GF-D8 (cell line): ENCODE measurements at regions not wholly inside any gene's neighbourhood (a gene's known extent, or its start where the extent isn't known, plus 50 kb on each side); places are given as distances from the start of the nearest gene placed in this dataset.
"Not testable (repeated sequence)": the region's sequence is repeated elsewhere in the genome, so short reads cannot be mapped to it uniquely, and the experiment has no call there.

Experiments used
- DNase-seq: peaks from one replicate; lab custom pipeline; 2025; lab: John Stamatoyannopoulos, UW

DNA sequence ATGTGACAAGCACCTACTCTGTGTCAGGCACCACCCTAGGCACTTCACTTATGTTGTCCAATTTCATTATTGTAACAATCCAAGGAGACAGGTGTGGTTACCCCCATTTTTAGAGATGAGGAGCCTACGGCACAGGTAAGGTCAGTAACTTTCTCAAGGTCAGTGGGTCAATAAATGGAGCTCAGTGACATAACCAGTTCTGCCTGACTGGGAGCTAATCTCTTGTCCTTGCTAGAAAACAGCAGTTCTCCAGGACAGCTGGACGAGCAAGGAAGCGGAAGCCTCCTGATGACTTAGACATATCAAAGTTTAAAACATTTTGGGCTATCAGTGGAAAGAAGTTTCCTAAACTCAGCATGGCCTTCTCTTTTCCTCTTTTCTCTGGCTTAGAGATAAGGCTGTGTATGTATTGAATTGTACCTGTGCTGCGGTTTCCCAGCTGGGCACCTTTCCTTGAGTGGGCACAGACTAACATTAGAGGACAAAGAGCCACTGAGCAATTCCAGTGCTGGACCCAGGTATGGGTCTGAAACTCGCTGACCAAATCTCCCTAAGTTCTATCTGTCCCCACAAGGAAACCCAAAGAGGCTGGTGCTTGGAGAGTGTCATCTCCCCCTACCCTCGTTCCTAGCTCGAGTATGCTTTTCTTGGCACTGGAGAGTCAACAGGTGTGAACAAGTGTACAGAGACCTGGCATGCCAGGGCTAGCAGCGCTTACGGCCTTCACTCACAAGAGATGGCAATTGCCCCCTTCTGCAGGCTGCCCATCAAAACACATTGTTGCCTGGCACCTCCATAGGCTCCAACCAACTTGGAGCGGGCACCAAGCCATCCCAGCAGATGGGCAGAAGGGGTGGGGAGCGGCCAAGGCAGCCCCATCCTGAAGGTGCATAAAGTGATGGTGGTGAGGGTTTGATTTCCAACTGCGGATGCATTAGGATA is 456.1 kb upstream of the PROX1 start:
- no peak for DNase-seq

DNA sequence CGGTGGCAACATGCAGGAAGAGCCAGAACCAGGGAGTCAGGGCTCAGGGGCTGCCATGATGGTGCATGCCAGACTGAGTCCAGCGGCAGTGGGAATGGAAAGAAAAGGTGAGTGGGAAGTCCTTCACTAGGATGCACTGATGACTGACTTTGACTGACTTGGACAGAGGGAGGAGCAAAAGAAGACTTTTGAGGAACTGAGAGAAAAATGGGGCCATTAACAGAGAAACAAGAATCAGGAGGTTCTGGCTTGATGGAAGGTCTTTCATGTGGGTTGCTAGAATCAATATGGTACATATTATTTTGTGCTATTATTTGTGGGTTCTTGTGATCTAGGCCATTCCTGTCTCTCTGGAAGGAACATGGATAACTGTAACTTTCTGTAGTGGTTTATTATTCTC is 454.6 kb upstream of the PROX1 start:
- DNase-seq, result no peak

DNA sequence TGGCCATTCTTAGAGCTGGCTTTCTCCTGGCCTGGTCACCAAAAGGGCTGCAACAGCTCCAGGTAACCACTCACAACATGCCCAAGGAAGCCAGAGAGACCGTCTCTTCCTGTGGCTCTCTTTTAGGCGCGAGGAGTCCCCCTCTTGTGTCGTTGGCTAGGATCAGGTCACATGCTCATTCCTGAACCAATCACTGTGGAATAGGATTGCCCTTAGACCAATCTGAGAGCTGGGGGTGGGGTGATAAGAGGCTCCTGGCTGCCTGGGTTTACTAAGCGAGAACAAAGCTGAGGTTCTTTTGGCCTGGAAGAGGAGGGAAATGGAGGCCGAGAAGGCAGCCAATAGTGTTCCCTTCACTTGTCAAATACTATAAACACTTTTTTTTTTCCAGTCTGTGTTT is 452.1 kb upstream of the PROX1 start:
- no peak for DNase-seq

DNA sequence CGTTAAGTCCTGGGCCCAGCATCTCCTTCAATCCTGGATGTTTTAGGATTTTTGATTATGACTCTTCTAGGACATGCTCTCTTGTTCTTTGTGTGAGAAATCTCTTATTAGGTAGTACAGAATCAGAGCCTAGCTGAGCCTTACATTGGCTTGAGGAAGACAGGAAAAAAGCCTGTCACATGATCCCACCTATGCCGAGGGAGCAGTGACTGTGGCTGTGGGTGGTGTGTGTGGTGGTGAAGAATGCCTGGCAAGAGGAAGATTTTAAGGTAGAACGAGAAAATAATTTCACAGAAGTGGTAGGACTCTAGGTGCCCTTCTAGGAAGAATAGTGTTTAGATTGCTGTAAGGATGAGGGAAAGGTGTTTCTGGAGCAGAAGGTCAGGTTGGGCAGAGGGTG is 449.5 kb upstream of the PROX1 start:
- DNase-seq, result no peak

DNA sequence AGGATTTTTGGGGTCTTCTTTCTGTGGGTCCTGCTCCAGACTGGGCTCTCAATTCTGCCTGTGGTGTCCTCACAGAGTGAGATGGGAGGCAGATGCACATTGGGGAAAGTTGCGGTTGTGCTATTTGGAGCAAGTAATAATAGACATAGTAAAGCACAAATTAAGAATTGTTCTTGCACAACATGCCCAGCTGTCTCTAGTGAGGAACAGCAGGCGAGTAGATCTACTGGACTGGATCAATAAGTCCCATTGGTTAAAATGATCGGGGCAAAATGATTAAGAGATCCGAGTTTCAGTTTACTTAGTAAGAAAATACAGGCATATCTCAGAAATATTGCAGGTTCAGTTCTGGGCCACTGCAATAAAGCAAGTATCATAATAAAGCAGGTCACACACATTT is 448.3 kb upstream of the PROX1 start:
- no peak for DNase-seq

DNA sequence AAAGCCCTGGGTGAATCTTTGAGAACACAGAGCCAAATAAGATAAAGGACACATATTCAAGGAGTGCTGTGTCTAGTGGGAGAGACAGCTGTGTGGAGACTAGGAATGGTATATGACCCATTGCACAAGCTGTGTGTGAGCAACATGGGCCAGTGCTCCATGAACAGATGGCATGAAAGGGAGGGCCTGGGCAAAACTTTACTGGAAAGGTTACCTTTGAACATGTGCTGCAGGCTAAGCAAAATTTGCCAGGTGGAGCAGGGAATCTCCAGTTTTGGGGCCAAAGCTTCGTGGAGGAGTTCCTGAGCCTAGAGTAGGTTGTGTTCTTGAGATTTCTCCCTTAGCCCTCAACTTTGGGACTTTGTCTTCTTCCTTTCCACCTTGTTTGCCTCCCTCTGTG is 446.1 kb upstream of the PROX1 start:
- DNase-seq, result no peak

DNA sequence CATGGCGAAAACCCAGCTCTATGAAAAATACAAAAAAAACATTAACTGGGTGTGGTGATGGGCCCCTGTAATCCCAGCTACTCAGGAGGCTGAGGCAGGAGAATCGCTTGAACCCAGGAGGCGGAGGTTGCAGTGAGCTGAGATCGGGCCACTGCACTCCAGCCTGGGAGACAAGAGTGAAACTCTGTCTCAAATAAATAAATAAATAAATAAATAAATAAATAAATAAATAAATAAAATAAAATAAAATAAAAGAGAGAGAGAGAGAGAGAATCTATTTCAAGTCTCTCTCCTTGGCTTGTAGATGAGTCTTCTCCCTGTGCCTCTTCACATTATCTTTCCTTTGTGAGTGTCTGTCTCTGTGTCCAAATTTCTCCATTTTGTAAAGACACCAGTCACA is 442.6 kb upstream of the PROX1 start:
- not testable (repeated sequence) for DNase-seq

DNA sequence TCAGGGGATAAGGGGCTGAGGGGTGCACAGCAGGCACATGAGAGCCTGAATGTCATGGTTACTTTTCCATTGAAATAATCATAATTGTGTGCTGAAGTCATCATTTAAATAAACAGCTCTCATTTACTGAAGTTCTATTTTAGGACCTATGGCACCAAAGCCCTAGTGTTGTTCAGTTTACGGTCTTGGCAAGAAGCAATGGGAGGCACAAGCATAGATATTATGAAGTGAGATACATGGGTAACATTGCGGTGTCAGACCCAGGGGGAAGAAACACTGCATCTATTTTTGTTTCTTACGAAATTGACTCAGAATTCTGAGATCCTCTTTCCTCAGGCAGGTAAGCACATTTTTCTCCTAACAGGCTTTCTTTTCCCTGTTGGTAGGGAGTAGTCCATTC is 437.8 kb upstream of the PROX1 start:
- no peak for DNase-seq

DNA sequence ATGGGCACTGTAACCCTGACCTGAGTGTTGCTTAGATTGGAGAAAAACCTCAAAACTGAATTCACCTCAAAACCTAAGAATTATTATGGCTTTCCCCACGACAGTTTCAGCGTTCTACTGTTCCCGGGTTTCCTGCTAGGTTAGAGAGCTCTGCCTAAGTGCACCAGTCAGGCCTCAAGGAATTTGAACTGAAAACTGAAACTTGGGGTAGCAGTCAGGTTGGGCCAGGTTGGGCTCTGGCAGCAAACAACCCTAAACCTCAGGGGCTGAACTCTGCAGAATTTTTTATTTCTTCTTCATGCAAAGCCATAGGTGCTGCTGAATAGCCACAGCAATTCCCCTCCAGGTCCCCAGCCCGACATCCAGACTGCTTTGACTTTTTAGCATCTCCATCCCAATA is 437.0 kb upstream of the PROX1 start:
- no peak for DNase-seq

DNA sequence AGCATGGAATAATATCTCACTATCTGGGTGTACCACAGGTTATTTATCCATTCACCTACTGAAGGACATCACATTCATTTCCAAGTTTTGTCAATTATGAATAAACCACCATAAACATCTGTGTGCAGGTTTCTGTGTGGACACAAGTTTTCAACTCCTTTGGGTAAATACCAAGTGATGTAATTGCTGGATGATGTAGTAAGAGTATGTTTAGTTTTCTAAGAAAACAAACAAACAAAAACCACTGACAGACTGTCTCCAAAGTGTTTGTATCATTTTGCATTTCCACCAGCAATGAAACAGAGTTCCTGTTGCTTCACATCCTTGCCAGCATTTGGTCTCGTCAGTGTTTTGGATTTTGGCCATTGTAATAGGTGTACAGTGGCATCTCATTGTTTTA is 435.7 kb upstream of the PROX1 start:
- no peak for DNase-seq

DNA sequence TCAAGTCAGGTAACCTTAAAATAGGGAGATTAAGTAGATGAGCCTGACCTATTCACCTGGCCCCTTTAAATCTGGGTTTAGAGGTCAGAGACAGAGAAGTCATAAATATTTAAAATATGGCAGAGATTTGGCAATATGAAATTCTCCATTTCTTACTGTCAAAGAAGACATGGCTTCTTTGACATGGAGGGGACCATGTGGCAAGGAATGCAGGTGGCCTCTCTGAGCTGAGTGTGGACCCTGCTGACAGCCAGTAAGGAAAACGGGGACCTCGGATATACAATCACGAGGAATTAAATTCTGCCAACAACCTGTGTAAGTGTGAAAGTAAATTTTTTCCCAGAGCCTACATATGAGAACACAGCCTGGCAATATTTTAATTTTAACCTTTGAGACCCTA is 427.5 kb upstream of the PROX1 start:
- DNase-seq, result no peak

DNA sequence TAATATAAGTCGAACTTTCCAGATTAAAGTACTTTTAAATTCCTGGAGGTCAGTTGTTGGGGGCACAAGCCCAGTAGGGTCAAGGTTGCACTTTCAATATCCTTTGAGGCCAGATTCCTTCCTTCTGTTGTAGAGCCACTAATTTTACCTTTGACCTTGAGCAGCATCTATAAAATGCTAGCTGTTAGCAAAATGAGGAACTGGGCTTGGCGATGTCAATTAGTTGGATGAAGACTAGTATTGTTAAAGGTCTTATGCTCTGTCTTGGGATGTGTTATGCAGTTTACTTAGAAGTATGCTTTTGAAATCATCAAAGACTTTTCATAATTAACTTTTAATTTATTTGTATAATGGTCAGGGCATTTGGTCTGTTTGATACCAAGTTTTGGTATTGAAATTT is 425.9 kb upstream of the PROX1 start:
- DNase-seq, result no peak

DNA sequence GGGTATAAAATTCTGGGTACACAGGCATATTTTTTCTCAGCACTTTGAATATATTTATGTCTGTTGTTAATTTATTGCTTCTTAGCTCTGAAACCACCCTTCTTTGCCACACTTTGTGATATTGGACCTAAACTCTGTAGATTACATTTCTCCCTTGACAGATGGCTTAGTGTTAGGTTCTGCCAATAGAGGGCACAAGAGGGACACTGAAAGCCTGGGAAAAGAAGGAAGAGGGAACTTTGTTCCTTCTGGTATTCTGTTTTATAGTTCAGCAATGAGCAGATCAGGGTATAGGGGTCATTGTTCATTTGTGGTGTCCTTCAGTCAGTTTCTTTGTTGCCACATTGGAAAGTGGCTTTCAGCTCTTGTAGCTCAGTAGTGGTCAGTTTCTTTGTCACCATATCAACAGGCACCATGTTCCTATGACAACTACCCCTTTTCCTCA is 423.5 kb upstream of the PROX1 start:
- DNase-seq, result no peak

DNA sequence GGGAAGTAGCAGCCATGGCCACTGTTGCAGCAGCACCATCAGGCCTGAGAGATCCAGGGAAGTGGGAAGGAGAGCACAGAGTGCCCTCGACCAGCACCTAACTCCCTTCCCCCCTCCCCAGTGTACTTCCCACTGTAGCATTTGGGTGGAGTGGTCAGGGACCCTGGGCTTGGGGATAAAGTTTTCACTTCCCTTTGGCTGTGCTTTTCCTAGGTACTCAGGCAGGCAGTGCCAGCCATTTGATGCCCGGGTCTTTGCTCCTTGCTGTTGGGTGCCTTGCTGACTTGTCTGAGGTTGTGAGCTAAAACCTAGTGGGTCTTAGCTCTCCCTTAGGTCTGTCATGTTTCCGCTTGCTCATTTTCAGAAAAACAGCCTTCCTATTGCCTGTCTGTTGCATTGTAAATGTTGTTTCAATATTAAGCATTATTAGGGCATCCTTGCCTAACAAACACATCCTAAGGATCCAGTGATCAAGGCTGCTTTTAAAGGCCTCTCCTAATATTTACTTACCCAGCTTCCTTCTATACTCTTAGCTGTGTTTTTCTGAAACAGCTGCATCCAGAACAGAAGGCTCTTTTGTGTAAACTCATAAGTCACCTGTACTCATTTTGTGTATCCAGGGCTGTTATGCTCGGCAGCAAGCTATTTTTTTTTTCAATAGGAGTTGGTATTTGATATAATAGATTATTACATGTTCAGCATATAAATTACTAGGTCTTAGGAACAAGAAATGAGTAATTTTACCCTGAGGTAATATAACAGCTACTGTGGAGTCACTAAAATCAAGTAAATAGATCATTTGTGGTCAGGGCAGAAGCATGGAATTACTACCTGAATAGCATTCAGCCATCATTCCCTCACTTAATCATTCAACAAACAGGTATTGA is 418.6 kb upstream of the PROX1 start:
- no peak for DNase-seq

DNA sequence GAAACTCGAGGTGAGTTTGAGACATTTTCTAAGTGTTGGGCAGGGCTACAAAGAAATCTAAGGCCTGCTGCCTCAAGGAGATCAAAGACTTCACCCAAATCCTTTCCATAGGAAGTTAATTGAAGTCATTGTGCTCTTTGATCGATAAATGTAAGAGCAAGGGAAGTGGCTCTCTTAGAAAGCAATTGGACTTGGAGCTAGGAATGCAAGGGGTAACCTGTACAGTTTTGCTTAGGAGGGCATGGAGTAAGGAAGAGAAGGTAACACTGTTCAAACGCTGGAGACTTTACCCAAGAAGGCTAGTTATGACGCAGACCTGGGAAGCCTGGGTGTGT is 418.0 kb upstream of the PROX1 start:
- no peak for DNase-seq

DNA sequence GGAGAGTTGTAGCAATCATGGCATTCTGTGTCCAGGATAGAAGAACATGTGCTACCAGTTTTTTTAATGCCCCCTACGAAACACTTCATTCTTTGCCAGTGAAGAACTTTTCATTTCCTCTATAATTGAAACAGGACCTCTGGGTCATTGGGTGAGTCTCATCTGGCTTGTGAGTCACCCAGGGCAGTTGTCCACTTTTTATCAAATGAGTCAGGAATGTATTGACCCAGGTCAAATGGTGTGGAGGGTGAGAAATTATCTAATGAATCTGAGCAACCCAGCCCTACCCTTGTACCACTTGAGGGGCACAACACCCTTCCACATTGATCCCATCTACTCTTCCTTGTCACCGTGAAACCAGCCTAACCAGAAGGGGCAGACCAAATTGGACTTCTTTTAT is 417.3 kb upstream of the PROX1 start:
- no peak for DNase-seq

DNA sequence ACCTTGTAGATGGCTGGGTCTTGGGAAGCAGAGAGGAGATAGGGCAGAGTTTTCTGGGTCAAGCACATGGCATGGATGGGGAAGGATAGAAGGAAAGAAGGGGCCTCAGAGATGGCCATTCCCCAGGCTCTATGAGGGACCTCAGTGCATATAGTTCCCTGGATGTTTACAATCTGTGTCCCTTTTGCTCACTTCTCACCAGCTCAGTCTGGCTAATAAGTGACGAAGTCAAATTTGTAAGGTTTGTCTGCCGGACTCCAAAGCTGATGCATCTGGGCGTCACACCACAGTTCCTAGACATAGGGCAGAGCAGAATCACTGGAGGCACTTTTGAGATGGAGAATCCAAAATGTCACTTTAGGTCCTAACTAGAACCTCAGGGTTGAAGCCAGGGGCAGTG is 416.4 kb upstream of the PROX1 start:
- no peak for DNase-seq

DNA sequence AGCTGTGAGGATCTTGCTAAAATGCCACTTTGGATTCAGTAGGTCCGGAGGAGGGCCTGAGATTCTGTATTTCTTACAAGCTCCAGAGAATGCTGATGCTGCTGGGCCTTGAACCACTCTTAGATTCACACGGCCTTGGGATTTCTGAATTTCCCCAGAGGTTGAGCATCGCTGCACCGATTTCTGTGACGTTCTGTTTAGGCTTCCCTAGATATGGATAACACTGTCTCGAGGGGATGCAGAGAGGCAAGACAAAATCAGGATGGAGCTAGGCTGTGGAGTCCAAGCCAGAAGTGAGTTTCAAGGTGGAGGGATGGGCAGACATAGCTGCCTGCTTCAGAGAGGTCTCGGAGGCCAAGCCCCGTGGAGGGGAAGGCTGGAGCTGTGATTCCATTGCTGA is 415.9 kb upstream of the PROX1 start:
- DNase-seq, result no peak

DNA sequence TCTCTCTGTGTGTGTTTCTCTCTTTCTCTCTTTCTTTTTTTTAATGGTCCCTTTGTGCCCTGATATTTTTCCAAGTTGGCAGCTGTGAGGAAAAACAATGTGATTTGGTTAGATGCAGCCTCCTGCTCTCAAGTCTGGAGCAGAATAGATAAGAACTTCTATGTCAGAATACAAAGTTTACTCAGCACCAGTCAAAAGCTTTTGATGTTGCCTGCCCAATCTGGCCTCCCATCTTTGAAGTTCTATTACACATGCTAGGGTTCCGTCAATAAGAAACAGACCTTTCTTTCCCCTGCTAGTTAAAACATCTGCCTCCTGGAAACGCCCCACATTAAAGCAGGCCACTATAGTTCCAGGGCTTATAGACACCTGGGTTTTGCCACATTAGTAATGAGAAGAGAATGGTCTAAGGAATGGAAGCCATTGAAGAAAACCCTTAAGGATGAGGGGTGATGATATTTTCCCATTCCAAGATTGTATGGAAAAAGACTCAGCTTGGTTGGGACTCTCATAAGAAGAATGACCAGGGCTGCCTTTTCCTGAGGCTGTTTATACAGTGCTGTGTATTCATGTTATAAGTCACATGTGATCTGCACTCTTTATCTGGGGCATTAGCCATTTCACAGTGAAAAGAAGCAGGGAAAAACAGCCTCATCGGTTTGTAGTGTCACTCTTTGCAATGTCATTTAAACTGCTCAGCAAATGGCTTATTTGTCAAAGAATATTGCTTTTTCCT is 414.7 kb upstream of the PROX1 start:
- no peak for DNase-seq

DNA sequence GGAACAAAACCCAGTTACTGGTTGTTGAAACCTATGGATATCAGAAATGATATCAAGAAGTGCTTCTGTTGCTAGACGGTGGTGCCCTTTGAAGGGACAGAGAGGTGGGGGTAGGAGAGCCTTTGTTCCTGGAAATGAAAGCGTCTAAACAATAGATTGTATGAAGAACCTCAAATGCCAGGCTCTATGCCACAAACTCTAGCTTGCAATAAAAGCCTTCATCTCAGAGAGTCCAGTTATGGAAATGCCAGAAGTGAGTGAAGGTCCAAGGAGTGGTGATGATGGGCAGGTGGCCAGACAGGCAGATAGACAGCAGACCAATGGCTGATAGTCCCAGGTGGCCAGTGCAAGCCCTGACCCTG is 414.1 kb upstream of the PROX1 start:
- no peak for DNase-seq

DNA sequence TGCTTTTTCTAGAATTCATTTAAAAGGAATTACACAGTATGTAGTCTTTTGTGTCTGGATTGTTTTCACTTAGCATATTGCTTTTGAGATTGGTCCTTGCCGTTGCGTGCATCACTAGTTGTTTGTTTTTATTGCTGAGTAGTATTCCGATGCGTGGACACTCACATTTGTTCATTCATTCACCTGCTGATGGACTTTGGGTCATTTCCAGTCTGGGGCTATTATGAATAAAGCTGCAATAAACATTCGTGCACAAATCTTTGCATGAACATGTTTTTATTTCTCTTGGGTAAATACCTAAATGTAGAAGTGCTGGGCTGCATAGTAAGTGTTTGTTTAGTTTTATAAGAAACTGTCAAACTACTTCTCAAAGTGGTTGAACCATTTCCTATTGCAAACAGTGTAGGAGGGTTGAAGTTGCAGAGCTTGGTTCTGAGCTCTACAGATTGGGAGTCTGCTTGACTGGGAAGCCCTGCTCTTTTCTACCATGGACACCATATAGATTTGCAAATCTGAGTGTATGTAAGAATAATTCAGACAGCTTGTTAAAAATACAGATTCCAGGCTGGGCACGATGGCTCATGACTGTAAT is 404.7 kb upstream of the PROX1 start:
- no peak for DNase-seq

DNA sequence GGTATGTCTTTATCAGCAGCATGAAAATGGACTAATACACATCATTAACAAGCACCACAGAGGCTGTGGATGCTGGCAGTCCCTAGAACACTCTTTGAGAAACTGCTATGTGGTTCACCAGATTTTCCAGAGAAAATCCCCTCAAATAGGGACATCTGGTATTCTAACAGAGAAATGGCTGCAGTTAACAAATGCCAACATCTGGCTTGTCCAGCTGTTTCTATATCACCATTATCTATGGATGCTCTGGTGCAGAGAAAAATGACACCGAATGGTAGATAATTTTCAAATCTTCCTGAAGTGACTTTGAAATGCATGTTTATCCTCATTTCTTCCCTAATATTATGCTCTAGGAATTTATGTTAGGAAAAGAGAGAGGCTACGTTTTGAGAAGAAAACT is 403.5 kb upstream of the PROX1 start:
- DNase-seq, result no peak
